Choroid plexus epithelial cell (primary cell): ENCODE measurements at regions not wholly inside any gene's neighbourhood (a gene's known extent, or its start where the extent isn't known, plus 50 kb on each side); places are given as distances from the start of the nearest gene placed in this dataset.
A peak's percentile ranks its signal among the peaks of the same experiment; 100 is the strongest.

Experiments
- DNase-seq: peaks from one replicate; pipeline ENCODE4 v3.0.0-alpha.2; 2010; ENCODE audit warnings: low read depth
- H3K4me3 ChIP-seq: 2 replicates; pipeline ENCODE4 v1.5.1; 2011; ENCODE audit warnings: low read depth, mild to moderate bottlenecking, control low read depth, low read length, moderate library complexity
- TF ChIP-seq, protein P1 (sequence below): conservative IDR thresholded peaks from 2 replicates; pipeline ENCODE4 v1.5.1; 2011; ENCODE audit warnings: low read depth, mild to moderate bottlenecking, control low read depth, inconsistent platforms, low read length, moderate library complexity

DNA sequence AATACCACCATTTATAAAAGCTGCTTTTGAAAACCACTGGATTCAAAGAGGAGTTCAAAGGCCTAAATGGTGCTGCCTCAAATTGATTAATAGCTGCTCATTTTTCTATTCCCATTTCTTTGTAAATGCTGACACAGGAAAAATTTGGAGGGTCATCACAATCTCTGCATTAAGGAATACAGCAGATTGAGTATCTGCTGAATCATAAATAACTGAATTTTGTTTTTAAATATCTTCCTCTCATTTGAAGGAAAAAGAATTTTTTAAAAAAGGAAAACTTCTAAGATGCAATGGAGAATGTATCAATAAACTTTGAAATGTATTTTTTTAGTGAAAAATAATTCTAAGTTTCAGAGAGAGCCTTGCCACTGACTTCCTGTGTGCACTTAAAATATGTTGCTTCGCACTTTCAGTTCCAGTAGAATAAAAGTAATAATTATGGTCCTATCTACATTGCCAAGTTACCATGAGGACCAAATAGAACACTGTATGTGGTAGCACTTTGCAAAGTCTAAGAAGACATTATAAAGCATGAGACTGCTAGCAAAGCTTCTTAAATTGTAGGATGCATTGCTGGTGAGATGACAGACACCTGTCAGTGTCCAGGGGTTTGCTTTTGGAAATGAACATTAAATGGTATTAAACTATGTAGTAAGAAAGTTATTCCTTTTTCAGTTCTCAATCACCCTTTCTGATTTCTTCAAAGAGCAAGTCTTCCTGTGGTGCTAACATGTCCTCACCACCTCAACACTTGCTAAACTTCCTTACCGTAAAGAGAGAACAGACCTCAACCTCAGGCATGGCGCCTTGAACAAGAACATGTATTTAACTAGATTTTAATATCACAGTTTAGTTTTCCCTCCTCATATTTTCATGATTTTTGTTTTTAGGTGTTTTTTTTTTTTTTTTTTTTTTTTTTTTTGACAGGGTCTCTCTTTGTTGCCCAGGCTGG, 555.1 kb downstream of the EBF1 start:
- TF ChIP-seq, protein P1, sequence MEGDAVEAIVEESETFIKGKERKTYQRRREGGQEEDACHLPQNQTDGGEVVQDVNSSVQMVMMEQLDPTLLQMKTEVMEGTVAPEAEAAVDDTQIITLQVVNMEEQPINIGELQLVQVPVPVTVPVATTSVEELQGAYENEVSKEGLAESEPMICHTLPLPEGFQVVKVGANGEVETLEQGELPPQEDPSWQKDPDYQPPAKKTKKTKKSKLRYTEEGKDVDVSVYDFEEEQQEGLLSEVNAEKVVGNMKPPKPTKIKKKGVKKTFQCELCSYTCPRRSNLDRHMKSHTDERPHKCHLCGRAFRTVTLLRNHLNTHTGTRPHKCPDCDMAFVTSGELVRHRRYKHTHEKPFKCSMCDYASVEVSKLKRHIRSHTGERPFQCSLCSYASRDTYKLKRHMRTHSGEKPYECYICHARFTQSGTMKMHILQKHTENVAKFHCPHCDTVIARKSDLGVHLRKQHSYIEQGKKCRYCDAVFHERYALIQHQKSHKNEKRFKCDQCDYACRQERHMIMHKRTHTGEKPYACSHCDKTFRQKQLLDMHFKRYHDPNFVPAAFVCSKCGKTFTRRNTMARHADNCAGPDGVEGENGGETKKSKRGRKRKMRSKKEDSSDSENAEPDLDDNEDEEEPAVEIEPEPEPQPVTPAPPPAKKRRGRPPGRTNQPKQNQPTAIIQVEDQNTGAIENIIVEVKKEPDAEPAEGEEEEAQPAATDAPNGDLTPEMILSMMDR = no peak
- no peak for DNase-seq
- no peak overlapping the region for H3K4me3 ChIP-seq

DNA sequence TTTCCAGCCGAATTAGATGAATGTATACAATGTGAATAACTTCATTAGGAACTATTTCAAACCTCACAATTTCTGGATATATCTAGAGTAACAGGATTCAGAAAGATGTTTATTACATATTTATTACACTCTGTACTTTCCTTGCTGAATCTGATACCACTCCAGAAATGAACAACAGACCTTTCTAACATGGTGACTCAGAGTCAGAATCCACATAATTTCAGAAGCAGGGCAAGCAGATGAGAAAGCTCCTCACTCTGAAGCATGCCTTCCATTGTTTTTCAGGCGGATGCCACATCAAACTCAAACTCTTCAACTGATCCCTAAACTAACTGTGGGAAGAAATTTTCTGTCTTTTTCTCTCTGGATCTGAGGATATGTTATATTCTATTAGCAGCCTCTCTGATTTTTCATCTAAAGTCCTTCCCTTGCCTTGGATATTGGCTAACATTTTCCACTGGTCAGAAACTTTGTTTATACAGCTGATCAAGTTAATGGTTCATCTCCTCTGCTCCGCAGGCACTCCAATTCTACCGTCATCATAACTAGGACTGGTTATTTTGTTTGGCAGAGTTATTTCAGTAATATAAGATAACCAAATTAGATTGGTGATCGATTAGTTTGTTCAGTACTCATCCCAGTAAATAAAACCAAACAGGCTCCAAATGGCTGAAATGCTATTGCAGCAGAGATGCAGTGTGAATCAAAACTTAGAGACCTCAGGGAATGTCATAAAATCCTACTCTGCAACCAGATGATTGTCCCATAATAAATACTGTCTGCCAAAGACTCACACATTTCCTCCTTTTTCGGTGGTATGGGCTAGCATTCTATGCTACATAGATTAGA, 556.0 kb downstream of the EBF1 start:
- TF ChIP-seq, protein P1 = no peak
- H3K4me3 ChIP-seq = no peak overlapping the region
- peak; percentile 84 for DNase-seq

DNA sequence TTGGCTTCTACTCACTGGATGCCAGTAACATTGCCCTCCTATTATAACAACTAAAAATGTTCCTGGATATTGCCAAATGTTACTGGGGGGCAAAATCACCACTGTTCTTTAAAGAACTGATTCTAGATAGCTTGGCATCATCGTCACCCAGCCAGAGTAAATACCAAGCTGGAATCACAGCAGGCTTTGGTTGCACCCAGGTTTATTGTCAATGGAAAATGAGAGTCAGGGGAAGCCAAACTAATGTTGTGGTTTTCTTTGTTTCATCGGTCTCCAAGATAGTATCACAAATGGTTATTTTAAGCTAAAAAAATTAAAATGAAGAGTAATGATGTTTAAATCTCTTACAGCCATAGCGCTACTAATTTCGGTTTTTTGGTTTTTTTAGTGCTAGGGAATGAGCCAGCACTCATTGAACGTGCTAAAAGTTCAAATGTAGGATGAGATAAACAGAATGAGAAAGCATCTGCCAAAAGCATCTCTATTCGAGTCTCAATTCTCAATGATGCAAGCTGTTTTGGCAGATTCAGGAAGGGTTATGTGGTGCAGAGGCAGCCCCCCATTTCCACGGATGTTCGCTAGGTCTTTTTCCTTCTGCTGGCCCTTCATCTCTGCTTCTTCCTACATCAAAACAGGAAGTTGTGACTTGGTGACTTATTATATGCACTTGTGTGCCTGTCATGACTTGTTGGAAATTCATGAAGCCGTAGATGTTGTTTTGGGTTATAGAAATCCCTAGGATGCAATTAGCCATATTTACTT, 558.0 kb downstream of the EBF1 start:
- no peak for DNase-seq
- TF ChIP-seq, protein P1 = no peak

DNA sequence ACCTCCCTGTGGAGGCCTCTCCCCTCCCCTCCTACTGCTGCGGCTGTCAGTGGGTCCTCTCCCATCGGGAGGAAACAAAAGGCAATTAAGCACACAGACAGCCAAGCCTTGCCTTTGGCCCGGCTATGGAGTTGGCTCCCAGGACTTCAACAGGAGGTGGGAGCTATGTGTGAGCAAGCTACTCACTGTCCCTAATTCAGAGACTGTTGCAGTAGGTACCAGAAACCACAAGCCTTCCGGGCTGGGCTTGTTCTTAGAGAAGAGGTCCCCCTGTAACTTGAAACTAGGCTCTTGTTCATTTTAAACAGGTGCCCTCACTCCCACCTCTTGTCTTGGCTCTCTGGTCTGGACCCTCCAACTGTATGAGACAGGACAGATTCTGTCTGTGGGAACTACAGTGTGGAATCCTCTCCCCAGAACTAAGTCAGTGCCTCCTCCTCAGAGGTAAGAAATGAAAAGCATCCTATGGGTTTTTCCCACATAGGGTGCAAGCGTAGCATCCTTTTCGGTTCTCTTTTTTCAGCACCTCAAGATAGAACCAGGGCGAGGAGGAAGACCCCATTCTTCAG, 561.1 kb downstream of the EBF1 start:
- TF ChIP-seq, protein P1 = no peak
- no peak overlapping the region for H3K4me3 ChIP-seq
- DNase-seq = no peak

More for the DNA sequence above, 558.0 kb downstream of the EBF1 start:
- no peak overlapping the region for H3K4me3 ChIP-seq

DNA sequence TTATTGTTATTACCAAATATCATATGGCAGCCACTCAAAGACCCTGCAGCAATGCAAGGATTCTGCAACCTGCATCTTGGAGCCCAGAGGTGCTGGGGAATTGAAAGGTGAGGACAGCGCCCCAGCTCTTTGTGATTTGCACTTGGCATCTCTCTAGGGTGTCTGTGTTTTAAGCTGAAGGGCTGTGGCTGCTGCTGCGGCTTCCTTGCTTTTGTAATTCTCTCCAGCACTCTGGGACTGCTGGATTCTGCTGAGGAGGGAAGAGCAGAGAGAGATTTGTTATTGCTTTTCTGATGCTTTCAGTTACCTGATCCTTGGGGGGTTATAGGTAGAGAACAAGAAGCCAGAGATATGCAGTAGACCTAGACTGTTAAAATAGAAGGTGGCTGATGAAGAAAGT, 562.4 kb downstream of the EBF1 start:
- TF ChIP-seq, protein P1 = no peak
- DNase-seq = no peak

DNA sequence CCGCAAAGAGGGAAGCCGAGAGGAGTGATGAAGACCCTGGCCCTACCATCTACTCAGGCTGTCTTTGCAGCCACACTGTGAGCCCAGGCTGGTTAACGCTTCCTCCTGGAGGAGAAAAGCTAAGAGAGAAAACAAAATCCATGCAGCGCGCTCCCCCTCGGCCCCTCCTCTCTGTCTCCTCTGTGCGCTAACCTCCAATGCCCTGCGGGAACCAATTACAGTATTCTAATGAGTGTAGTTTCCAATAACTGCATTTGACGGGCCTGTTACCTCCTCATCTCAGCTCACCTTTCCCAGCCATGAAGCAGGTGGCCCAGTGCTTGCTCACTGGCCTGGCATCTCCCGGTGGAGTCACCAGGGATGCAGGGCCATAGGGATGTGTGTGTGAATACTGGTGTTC, 565.5 kb downstream of the EBF1 start:
- DNase-seq = no peak
- TF ChIP-seq, protein P1 = no peak

More for the DNA sequence above, 562.4 kb downstream of the EBF1 start:
- no peak overlapping the region for H3K4me3 ChIP-seq

More for the DNA sequence above, 565.5 kb downstream of the EBF1 start:
- H3K4me3 ChIP-seq = no peak overlapping the region
